GM19099 (cell line): ENCODE measurements at regions not wholly inside any gene's neighbourhood (a gene's known extent, or its start where the extent isn't known, plus 50 kb on each side); places are given as distances from the start of the nearest gene placed in this dataset.

ENCODE experiments used
- POLR2A ChIP-seq: IDR thresholded peaks from 3 replicates; pipeline ENCODE4 v1.6.1; 2011; ENCODE audit warnings: low read depth; ENCODE audit not compliant: insufficient read length; ENCODE audit errors: extremely low read depth

GRCh38 chr15:70432924-70433495 lies 330.3 kb downstream of the UACA start:
- no peak for TF ChIP-seq POLR2A

GRCh38 chr15:70431854-70432253 lies 331.5 kb downstream of the UACA start:
- TF ChIP-seq POLR2A: no peak

- TF ChIP-seq POLR2A: no peak
These were observed 332.4 kb upstream of the TLE3 start for GRCh38 chr15:70430069-70430468.

GRCh38 chr15:70429056-70429722 lies 331.5 kb upstream of the TLE3 start:
- TF ChIP-seq POLR2A: no peak

GRCh38 chr15:70428211-70428822 lies 330.6 kb upstream of the TLE3 start:
- no peak for TF ChIP-seq POLR2A

GRCh38 chr15:70427167-70428120 lies 329.7 kb upstream of the TLE3 start:
- no peak for TF ChIP-seq POLR2A

- TF ChIP-seq POLR2A: no peak
These were observed 328.5 kb upstream of the TLE3 start for GRCh38 chr15:70426096-70426821.

GRCh38 chr15:70424937-70425411 lies 327.3 kb upstream of the TLE3 start:
- TF ChIP-seq POLR2A: no peak

- TF ChIP-seq POLR2A: no peak
These were observed 325.6 kb upstream of the TLE3 start for GRCh38 chr15:70423267-70423666.

GRCh38 chr15:70422342-70422741 lies 324.6 kb upstream of the TLE3 start:
- TF ChIP-seq POLR2A: no peak

- TF ChIP-seq POLR2A: no peak
These were observed 323.3 kb upstream of the TLE3 start for GRCh38 chr15:70420948-70421482.

- TF ChIP-seq POLR2A: no peak
These were observed 322.6 kb upstream of the TLE3 start for GRCh38 chr15:70420086-70420947.

GRCh38 chr15:70418943-70419342 lies 321.2 kb upstream of the TLE3 start:
- TF ChIP-seq POLR2A: no peak

- TF ChIP-seq POLR2A: no peak
These were observed 319.8 kb upstream of the TLE3 start for GRCh38 chr15:70417535-70417934.

- TF ChIP-seq POLR2A: no peak
These were observed 319.1 kb upstream of the TLE3 start for GRCh38 chr15:70416829-70417228.
